A549 (cell line): ENCODE measurements at regions not wholly inside any gene's neighbourhood (a gene's known extent, or its start where the extent isn't known, plus 50 kb on each side); places are given as distances from the start of the nearest gene placed in this dataset.

Experiments used
- ATAC-seq, 2 experiments: fragments of 200-7000 bp in 1 of 2; fragments of >200 bp in 1 of 2; cut with Nextera tagmentation in 1 of 2; cut with Tn5 transposase in 1 of 2; 3 replicates each; pipeline versions ENCODE4 v1.8.0 to v1.9.1; 2018 to 2020; ENCODE audit warnings: mild to moderate bottlenecking in 1 of 2, moderate library complexity in 1 of 2
- CTCF ChIA-PET: fragments of 300-600 bp; sonication (Branson Sonifier 250); formaldehyde crosslinking; extraction: SDS; loops from one replicate; lab custom pipeline; 2021; ENCODE audit warnings: antibody characterized with exemption, inconsistent platforms; lab: Yijun Ruan, JAX
- POLR2A ChIA-PET: fragments of 350-600 bp; formaldehyde crosslinking; extraction: SDS; loops from one replicate; lab custom pipeline; 2021; ENCODE audit warnings: antibody characterized with exemption, inconsistent platforms; lab: Yijun Ruan, JAX
- DNase-seq, 2 experiments: peaks; one replicate each; pipeline versions ENCODE4 v3.0.0 to v3.0.0-alpha.2; 2011 to 2016; ENCODE audit warnings: low read depth in 1 of 2, low spot score in 1 of 2
- FAIRE-seq: peaks from 2 replicates; lab custom pipeline; 2011; peaks lifted over from hg19 to GRCh38; lab: Jason Lieb, UNC
- H3K27ac ChIP-seq, 2 experiments: fragments of >200 bp; sonication (Bioruptor Twin); formaldehyde crosslinking; 3 replicates each; pipeline ENCODE4 v1.5.1; 2016 to 2017
- H3K4me1 ChIP-seq: fragments of >200 bp; sonication (Bioruptor Twin); formaldehyde crosslinking; 3 replicates; pipeline ENCODE4 v1.6.1; 2016
- H3K4me2 ChIP-seq: fragments of >200 bp; sonication (Bioruptor Twin); formaldehyde crosslinking; 3 replicates; pipeline ENCODE4 v1.6.1; 2016
- H3K4me3 ChIP-seq: fragments of >200 bp; sonication (Bioruptor Twin); formaldehyde crosslinking; 3 replicates; pipeline ENCODE4 v1.5.1; 2016
- H3K9me3 ChIP-seq: fragments of >200 bp; sonication (Bioruptor Twin); formaldehyde crosslinking; 3 replicates; pipeline ENCODE4 v1.6.1; 2016
- CBX8 ChIP-seq: fragments of 200-600 bp; sonication (generic); IDR thresholded peaks from 2 replicates; pipeline ENCODE4 v1.6.1; 2016
- EHF ChIP-seq: fragments of 250-450 bp; sonication (Bioruptor Pico); IDR thresholded peaks from 2 replicates; pipeline ENCODE4 v1.5.0; 2020; ENCODE audit warnings: mild to moderate bottlenecking
- EP300 ChIP-seq, 2 experiments: fragments of >200 bp; sonication (Bioruptor Twin); formaldehyde crosslinking; IDR thresholded peaks; 2 replicates in 1 of 2; 3 replicates in 1 of 2; pipeline ENCODE4 v1.6.1; 2016 to 2017
- FOSL2 ChIP-seq, 2 experiments: fragments of 450-650 bp in 1 of 2; fragments of >200 bp in 1 of 2; sonication (Bioruptor Twin) in 1 of 2; formaldehyde crosslinking; IDR thresholded peaks; 2 replicates each; pipeline versions ENCODE4 v1.5.0 to v1.6.1; 2016 to 2020; ENCODE audit warnings: mild to moderate bottlenecking in 1 of 2, moderate library complexity in 1 of 2
- FOXS1 ChIP-seq: fragments of 250-450 bp; sonication (Bioruptor Pico); IDR thresholded peaks from 2 replicates; pipeline ENCODE4 v1.5.0; 2020; ENCODE audit warnings: mild to moderate bottlenecking, moderate library complexity
- HEYL ChIP-seq: fragments of 250-450 bp; sonication (Bioruptor Pico); IDR thresholded peaks from 2 replicates; pipeline ENCODE4 v1.8.0; 2021; ENCODE audit warnings: mild to moderate bottlenecking, moderate library complexity
- HOXA7 ChIP-seq: fragments of 250-450 bp; sonication (Bioruptor Pico); IDR thresholded peaks from 2 replicates; pipeline ENCODE4 v1.5.0; 2020; ENCODE audit warnings: mild to moderate bottlenecking, moderate library complexity
- HOXB13 ChIP-seq: fragments of 250-450 bp; sonication (Bioruptor Pico); IDR thresholded peaks from 2 replicates; pipeline ENCODE4 v1.5.0; 2020; ENCODE audit warnings: low read depth, mild to moderate bottlenecking, moderate library complexity
- HOXB5 ChIP-seq: fragments of 250-450 bp; sonication (Bioruptor Pico); IDR thresholded peaks from 2 replicates; pipeline ENCODE4 v1.5.0; 2020; ENCODE audit warnings: mild to moderate bottlenecking, moderate library complexity
- JUN ChIP-seq, 2 experiments: fragments of >200 bp; sonication (Bioruptor Twin); formaldehyde crosslinking; IDR thresholded peaks; 2 replicates in 1 of 2; 3 replicates in 1 of 2; pipeline ENCODE4 v1.6.1; 2016 to 2017
- JUNB ChIP-seq: fragments of >200 bp; sonication (Bioruptor Twin); formaldehyde crosslinking; IDR thresholded peaks from 2 replicates; pipeline ENCODE4 v1.6.1; 2016
- NFE2L2 ChIP-seq: fragments of 150-350 bp; conservative IDR thresholded peaks from 2 replicates; pipeline ENCODE4 v1.6.1; 2014; ENCODE audit warnings: low read length
- NPAS2 ChIP-seq: fragments of 250-450 bp; sonication (Bioruptor Pico); IDR thresholded peaks from 2 replicates; pipeline ENCODE4 v1.8.0; 2022; ENCODE audit warnings: mild to moderate bottlenecking, moderate library complexity, borderline replicate concordance
- POLR2A ChIP-seq: IDR thresholded peaks from 2 replicates; pipeline ENCODE4 v1.6.1; 2012; ENCODE audit warnings: mild to moderate bottlenecking, low read length
- POLR2AphosphoS2 ChIP-seq: conservative IDR thresholded peaks from 2 replicates; pipeline ENCODE4 v1.6.1; 2012; ENCODE audit warnings: low read length, improper control_type of control experiment, inconsistent platforms
- RAD21 ChIP-seq, 2 experiments: fragments of >200 bp in 1 of 2; sonication (Bioruptor Twin) in 1 of 2; formaldehyde crosslinking in 1 of 2; IDR thresholded peaks in 1 of 2; conservative IDR thresholded peaks in 1 of 2; 2 replicates in 1 of 2; 3 replicates in 1 of 2; pipeline ENCODE4 v1.6.1; 2012 to 2018; ENCODE audit warnings: inconsistent platforms in 1 of 2
- RARB ChIP-seq: fragments of 250-450 bp; sonication (Bioruptor Pico); IDR thresholded peaks from 2 replicates; pipeline ENCODE4 v1.8.0; 2021; ENCODE audit warnings: mild to moderate bottlenecking, moderate library complexity
- RCOR1 ChIP-seq: fragments of 150-350 bp; IDR thresholded peaks from 2 replicates; pipeline ENCODE4 v1.6.1; 2014; ENCODE audit warnings: antibody characterized with exemption, low read length, low read depth
- RFX5 ChIP-seq: fragments of 450-650 bp; IDR thresholded peaks from 2 replicates; pipeline ENCODE4 v1.7.1; 2014; ENCODE audit warnings: antibody characterized with exemption, mild to moderate bottlenecking, moderate library complexity
- RNF2 ChIP-seq: fragments of 200-600 bp; sonication (generic); IDR thresholded peaks from 2 replicates; pipeline ENCODE4 v1.6.1; 2016; ENCODE audit warnings: low read depth, mild to moderate bottlenecking, antibody characterized with exemption, moderate library complexity, borderline replicate concordance
- SMC3 ChIP-seq: fragments of >200 bp; sonication (Bioruptor Twin); formaldehyde crosslinking; IDR thresholded peaks from 3 replicates; pipeline ENCODE4 v1.6.1; 2018; ENCODE audit warnings: inconsistent platforms
- TP53 ChIP-seq: fragments of 250-450 bp; sonication (Bioruptor Pico); IDR thresholded peaks from 2 replicates; pipeline ENCODE4 v1.5.0; 2021; ENCODE audit warnings: mild to moderate bottlenecking, moderate library complexity
- ZC3H11A ChIP-seq: fragments of 450-650 bp; IDR thresholded peaks from 2 replicates; pipeline ENCODE4 v1.6.1; 2014; ENCODE audit warnings: antibody characterized with exemption, mild to moderate bottlenecking
- ZNF302 ChIP-seq: fragments of 250-450 bp; sonication (Bioruptor Pico); IDR thresholded peaks from 2 replicates; pipeline ENCODE4 v1.9.0; 2021; ENCODE audit warnings: inconsistent platforms, mild to moderate bottlenecking, moderate library complexity
- ZSCAN20 ChIP-seq: fragments of 250-450 bp; sonication (Bioruptor Pico); IDR thresholded peaks from 2 replicates; pipeline ENCODE4 v1.8.0; 2022; ENCODE audit warnings: mild to moderate bottlenecking, moderate library complexity
- WGBS: methylation state at CpG from one replicate; pipeline ENCODE4 v1.1.6; 2017; ENCODE audit errors: missing lambda C conversion rate; 5-methylcytosine and 5-hydroxymethylcytosine counted together
- TF ChIP-seq, protein P1 (sequence below): IDR thresholded peaks from 2 replicates; pipeline ENCODE4 v1.6.1; 2012
- TF ChIP-seq, protein P2 (sequence below): fragments of 200-600 bp; sonication (generic); IDR thresholded peaks from 2 replicates; pipeline ENCODE4 v1.6.1; 2016; ENCODE audit warnings: antibody characterized with exemption, mild to moderate bottlenecking, moderate library complexity

DNA sequence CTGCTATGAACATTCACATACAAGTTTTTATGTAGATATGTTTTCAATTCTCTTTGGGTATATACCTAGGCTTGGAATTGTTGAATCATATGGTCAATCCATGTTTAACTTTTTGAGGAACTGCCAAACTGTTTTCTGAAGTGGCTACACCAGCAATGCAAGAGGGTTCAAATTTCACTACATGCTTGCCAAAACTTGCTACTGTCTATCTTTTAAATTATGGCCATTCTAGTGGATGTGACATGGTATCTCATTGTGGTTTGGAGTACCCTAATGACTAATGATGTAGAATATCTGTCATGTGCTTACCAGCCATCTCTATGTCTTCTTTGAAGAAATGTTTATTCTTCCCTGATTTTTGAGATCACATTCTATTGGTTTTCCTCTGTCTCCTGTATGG lies 860.3 kb downstream of the DIAPH3 start:
- no peak for FAIRE-seq
- no peak overlapping the region for H3K27ac ChIP-seq
- ATAC-seq = no peak
- ChIA-PET POLR2A (no interaction called here), CTCF (no interaction called here)
- H3K9me3 ChIP-seq = no peaks in the 10 kb centered on the region
- no peak for DNase-seq
- H3K4me2 ChIP-seq = no peak overlapping the region
- TF ChIP-seq ZC3H11A (no peak), RARB (CRISPR knock-in tag) (no peak), JUN (IDR thresholded peaks at IDR 0.05) (no peak), SMC3 (no peak), RNF2 (no peak), NFE2L2 (no peak), FOSL2 (IDR thresholded peaks at IDR 0.05) (no peak), FOSL2 (CRISPR knock-in tag; IDR thresholded peaks at IDR 0.05) (no peak)
- no peak overlapping the region for H3K4me3 ChIP-seq
- no peaks in the 10 kb centered on the region for H3K4me1 ChIP-seq

DNA sequence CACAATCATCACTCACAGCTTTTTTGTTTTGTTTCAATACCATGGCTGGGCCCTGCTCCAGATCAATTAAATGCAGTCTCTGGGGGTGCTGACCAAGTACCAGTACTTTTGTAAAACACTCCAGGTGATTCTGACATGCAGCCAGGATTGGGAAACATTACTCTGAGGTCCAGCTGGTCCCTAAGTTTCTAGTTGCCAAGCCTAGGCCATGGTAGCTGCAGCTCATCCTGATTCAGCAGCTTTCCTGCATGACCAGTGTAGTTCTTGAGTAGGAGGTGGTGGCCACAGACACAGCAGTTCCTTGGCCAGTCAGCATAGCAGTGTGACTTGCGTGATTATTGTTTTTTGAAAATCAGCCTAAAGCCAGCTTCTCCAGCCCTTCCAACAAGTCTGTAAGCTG lies 859.1 kb downstream of the DIAPH3 start:
- Histone ChIP-seq H3K4me1 (no peaks in the 10 kb centered on the region), H3K9me3 (no peaks in the 10 kb centered on the region), H3K4me3 (no peak overlapping the region), H3K27ac (no peak overlapping the region), H3K4me2 (no peak overlapping the region)
- FAIRE-seq = no peak
- 29% methylated on average over 1 of the region's 1 CpG for WGBS
- DNase-seq = no peak
- ATAC-seq = no peak
- POLR2A ChIA-PET = no interaction called here
- CTCF ChIA-PET = no interaction called here
- TF ChIP-seq, protein P1, sequence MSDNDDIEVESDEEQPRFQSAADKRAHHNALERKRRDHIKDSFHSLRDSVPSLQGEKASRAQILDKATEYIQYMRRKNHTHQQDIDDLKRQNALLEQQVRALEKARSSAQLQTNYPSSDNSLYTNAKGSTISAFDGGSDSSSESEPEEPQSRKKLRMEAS = no peak
- no peak for TF ChIP-seq CBX8
- TF ChIP-seq, protein P2, sequence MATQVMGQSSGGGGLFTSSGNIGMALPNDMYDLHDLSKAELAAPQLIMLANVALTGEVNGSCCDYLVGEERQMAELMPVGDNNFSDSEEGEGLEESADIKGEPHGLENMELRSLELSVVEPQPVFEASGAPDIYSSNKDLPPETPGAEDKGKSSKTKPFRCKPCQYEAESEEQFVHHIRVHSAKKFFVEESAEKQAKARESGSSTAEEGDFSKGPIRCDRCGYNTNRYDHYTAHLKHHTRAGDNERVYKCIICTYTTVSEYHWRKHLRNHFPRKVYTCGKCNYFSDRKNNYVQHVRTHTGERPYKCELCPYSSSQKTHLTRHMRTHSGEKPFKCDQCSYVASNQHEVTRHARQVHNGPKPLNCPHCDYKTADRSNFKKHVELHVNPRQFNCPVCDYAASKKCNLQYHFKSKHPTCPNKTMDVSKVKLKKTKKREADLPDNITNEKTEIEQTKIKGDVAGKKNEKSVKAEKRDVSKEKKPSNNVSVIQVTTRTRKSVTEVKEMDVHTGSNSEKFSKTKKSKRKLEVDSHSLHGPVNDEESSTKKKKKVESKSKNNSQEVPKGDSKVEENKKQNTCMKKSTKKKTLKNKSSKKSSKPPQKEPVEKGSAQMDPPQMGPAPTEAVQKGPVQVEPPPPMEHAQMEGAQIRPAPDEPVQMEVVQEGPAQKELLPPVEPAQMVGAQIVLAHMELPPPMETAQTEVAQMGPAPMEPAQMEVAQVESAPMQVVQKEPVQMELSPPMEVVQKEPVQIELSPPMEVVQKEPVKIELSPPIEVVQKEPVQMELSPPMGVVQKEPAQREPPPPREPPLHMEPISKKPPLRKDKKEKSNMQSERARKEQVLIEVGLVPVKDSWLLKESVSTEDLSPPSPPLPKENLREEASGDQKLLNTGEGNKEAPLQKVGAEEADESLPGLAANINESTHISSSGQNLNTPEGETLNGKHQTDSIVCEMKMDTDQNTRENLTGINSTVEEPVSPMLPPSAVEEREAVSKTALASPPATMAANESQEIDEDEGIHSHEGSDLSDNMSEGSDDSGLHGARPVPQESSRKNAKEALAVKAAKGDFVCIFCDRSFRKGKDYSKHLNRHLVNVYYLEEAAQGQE = no peak
- TF ChIP-seq EP300 (IDR thresholded peaks at IDR 0.05) = no peak
- TF ChIP-seq RAD21 (conservative IDR thresholded peaks at IDR 0.05 in 1 of 2, IDR thresholded peaks at IDR 0.05 in 1 of 2) = no peak
- no peak for TF ChIP-seq HEYL (CRISPR knock-in tag)
- TF ChIP-seq JUNB = no peak
- no peak for TF ChIP-seq RFX5
- TF ChIP-seq HOXA7 = no peak
- no peak for TF ChIP-seq HOXB13 (CRISPR knock-in tag)
- no peak for TF ChIP-seq POLR2A
- no peak for TF ChIP-seq TP53 (CRISPR knock-in tag)
- TF ChIP-seq FOXS1 (CRISPR knock-in tag) = no peak
- TF ChIP-seq NPAS2 (CRISPR knock-in tag) = no peak
- TF ChIP-seq POLR2AphosphoS2 = no peak
- no peak for TF ChIP-seq RCOR1
- no peak for TF ChIP-seq FOSL2 (IDR thresholded peaks at IDR 0.05)
- no peak for TF ChIP-seq FOSL2 (CRISPR knock-in tag; IDR thresholded peaks at IDR 0.05)
- TF ChIP-seq, all 56 proteins: peak for 0

DNA sequence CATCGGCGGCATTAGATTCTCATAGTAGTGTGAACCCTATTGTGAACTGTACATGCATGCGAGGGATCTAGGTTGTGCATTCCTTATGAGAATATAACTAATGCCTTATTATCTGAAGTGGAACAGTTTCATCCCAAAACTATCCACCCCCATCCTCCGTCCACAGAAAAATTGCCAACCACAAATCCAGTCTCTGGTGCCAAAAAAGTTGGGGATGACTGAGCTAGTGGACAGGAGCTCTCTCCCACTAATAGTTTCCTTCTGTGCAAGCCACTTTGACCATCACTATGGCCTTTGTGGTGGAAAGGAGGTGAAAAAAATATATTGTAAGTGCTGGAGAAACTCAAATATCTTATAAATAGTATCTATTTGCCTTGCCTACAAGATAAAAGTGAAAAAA lies 857.8 kb downstream of the DIAPH3 start:
- no peak for TF ChIP-seq ZNF302 (CRISPR knock-in tag)
- TF ChIP-seq EHF (CRISPR knock-in tag) = no peak
- TF ChIP-seq FOXS1 (CRISPR knock-in tag) = no peak
- no peak for TF ChIP-seq HOXB5 (CRISPR knock-in tag)
- TF ChIP-seq ZSCAN20 (CRISPR knock-in tag) = no peak
- ChIA-PET CTCF (no interaction called here), POLR2A (no interaction called here)
- ATAC-seq (no peak), DNase-seq (no peak), FAIRE-seq (no peak)
- no peak overlapping the region for H3K4me3 ChIP-seq
- 60% methylated on average over 4 of the region's 4 CpGs for WGBS
- H3K4me2 ChIP-seq = no peak overlapping the region
- H3K27ac ChIP-seq = no peak overlapping the region
- H3K4me1 ChIP-seq = no peaks in the 10 kb centered on the region
- no peaks in the 10 kb centered on the region for H3K9me3 ChIP-seq
